K562 (cell line): ENCODE measurements at regions not wholly inside any gene's neighbourhood (a gene's known extent, or its start where the extent isn't known, plus 50 kb on each side); places are given as distances from the start of the nearest gene placed in this dataset.

ENCODE experiments used
- ATAC-seq: fragments of 200-7000 bp; cut with Tn5 transposase; 3 replicates; pipeline ENCODE4 v1.9.1; 2020; ENCODE audit warnings: moderate library complexity
- BruUV-seq: library from RNA; stranded (reverse); fragments of 400-500 nt; replicated peaks from 2 replicates; lab custom pipeline; 2021; lab: Mats Ljungman, UMichigan
- CTCF ChIA-PET: fragments of 300-600 bp; formaldehyde crosslinking; extraction: SDS; loops from one replicate; lab custom pipeline; 2021; ENCODE audit warnings: low intra/inter-chr PET ratio; lab: Yijun Ruan, JAX
- POLR2A ChIA-PET: fragments of 300-600, 350-650 bp; sonication (Branson Sonifier 250); formaldehyde crosslinking; extraction: SDS; loops from one replicate; lab custom pipeline; 2021; ENCODE audit warnings: antibody characterized with exemption, inconsistent platforms; lab: Yijun Ruan, JAX
- DNase-seq, 4 experiments: peaks; one replicate each; pipeline versions ENCODE4 v3.0.0 to v3.0.0-alpha.2; 2011 to 2018; ENCODE audit warnings: low spot score in 3 of 4, mixed read lengths in 3 of 4; ENCODE audit errors: extremely low read depth in 1 of 4
- FAIRE-seq: peaks from 2 replicates; lab custom pipeline; 2011; peaks lifted over from hg19 to GRCh38; lab: Jason Lieb, UNC
- H2AFZ ChIP-seq: 2 replicates; pipeline ENCODE4 v1.6.0; 2011; ENCODE audit warnings: low read depth, low read length, control low read depth, inconsistent platforms
- H3K27ac ChIP-seq: fragments of 200-600 bp; 3 replicates; pipeline ENCODE4 v1.8.0; 2011; ENCODE audit warnings: low read depth, mild to moderate bottlenecking, control low read depth, inconsistent platforms, low read length, moderate library complexity, mixed read lengths; ENCODE audit errors: extremely low read depth
- H3K27me3 ChIP-seq, 2 experiments: fragments of 300-600 bp in 1 of 2; 2 replicates in 1 of 2; 3 replicates in 1 of 2; pipeline versions ENCODE4 v1.6.0 to v1.8.0; 2011; ENCODE audit warnings: inconsistent platforms in 2 of 2, low read length in 2 of 2, mild to moderate bottlenecking in 1 of 2, mixed read lengths in 1 of 2, moderate library complexity in 1 of 2; ENCODE audit not compliant: control insufficient read depth in 2 of 2, insufficient read depth in 2 of 2
- H3K36me3 ChIP-seq: fragments of 300-600 bp; 3 replicates; pipeline ENCODE4 v1.8.0; 2011; ENCODE audit warnings: mild to moderate bottlenecking, low read length, inconsistent platforms; ENCODE audit not compliant: control insufficient read depth, insufficient read depth
- H3K4me1 ChIP-seq, 2 experiments: fragments of 200-600 bp in 1 of 2; replicated peaks in 1 of 2; 2 replicates in 1 of 2; 3 replicates in 1 of 2; pipeline versions ENCODE4 v1.5.1 to v1.8.0; 2011; ENCODE audit warnings: inconsistent platforms in 2 of 2, low read length in 2 of 2, mild to moderate bottlenecking in 1 of 2, mixed read lengths in 1 of 2, moderate library complexity in 1 of 2; ENCODE audit not compliant: control insufficient read depth in 2 of 2, insufficient read depth in 2 of 2
- H3K4me2 ChIP-seq: 2 replicates; pipeline ENCODE4 v1.6.1; 2011; ENCODE audit warnings: low read length, control low read depth, inconsistent platforms, mixed read lengths; ENCODE audit not compliant: insufficient read depth
- H3K4me3 ChIP-seq: fragments of 200-600 bp; sonication (generic), shearing (Covaris generic); 2 replicates; pipeline ENCODE4 v1.5.1; 2016; ENCODE audit warnings: control low read depth, inconsistent platforms
- H3K79me2 ChIP-seq: fragments of 200-600 bp; 3 replicates; pipeline ENCODE4 v1.8.0; 2011; ENCODE audit warnings: low read length, inconsistent platforms; ENCODE audit not compliant: control insufficient read depth, insufficient read depth
- H3K9ac ChIP-seq, 2 experiments: 2 replicates each; pipeline versions ENCODE4 v1.6.0 to v1.6.1; 2011; ENCODE audit warnings: low read depth in 2 of 2, low read length in 2 of 2, control low read depth in 1 of 2, inconsistent platforms in 1 of 2, mild to moderate bottlenecking in 1 of 2, mixed read lengths in 1 of 2; ENCODE audit not compliant: insufficient read depth in 1 of 2
- H3K9me1 ChIP-seq: one replicate; pipeline ENCODE4 v1.6.0; 2011; ENCODE audit warnings: inconsistent platforms, mild to moderate bottlenecking, low read length, moderate library complexity; ENCODE audit not compliant: control insufficient read depth, insufficient read depth
- H3K9me3 ChIP-seq: replicated peaks from 2 replicates; pipeline ENCODE4 v1.5.1; 2011; ENCODE audit warnings: low read depth, low read length, inconsistent platforms; ENCODE audit not compliant: control insufficient read depth, insufficient read depth
- H4K20me1 ChIP-seq: replicated peaks from 2 replicates; pipeline ENCODE4 v1.6.1; 2011; ENCODE audit warnings: low read length, inconsistent platforms, mixed read lengths; ENCODE audit not compliant: control insufficient read depth, insufficient read depth
- ARID1B ChIP-seq: fragments of 450-650 bp; IDR thresholded peaks from 2 replicates; pipeline ENCODE4 v1.6.1; 2016; ENCODE audit warnings: antibody characterized with exemption, mild to moderate bottlenecking, inconsistent platforms
- CBX8 ChIP-seq: fragments of 200-600 bp; sonication (generic); IDR thresholded peaks from 2 replicates; pipeline ENCODE4 v1.6.1; 2012; ENCODE audit warnings: borderline replicate concordance, mixed run types, low read depth, mild to moderate bottlenecking, moderate library complexity, mixed read lengths, low read length, control low read depth, inconsistent platforms; ENCODE audit not compliant: poor library complexity, severe bottlenecking; ENCODE audit errors: extremely low read depth
- HDAC3 ChIP-seq: fragments of 450-650 bp; IDR thresholded peaks from 2 replicates; pipeline ENCODE4 v1.6.1; 2018; ENCODE audit warnings: borderline replicate concordance, mild to moderate bottlenecking, moderate library complexity; ENCODE audit not compliant: partially characterized antibody
- NFATC3 ChIP-seq: fragments of 450-650 bp; IDR thresholded peaks from 2 replicates; pipeline ENCODE4 v1.6.1; 2017; ENCODE audit warnings: mild to moderate bottlenecking
- PHB ChIP-seq: fragments of 250-450 bp; sonication (Bioruptor Pico); IDR thresholded peaks from 2 replicates; pipeline ENCODE4 v1.5.0; 2021
- POLR2B ChIP-seq: fragments of 450-650 bp; IDR thresholded peaks from 2 replicates; pipeline ENCODE4 v1.6.1; 2018; ENCODE audit warnings: low read depth; ENCODE audit not compliant: partially characterized antibody
- RHOXF2B ChIP-seq: fragments of 250-450 bp; sonication (Bioruptor Pico); conservative IDR thresholded peaks from 2 replicates; pipeline ENCODE4 v1.5.1; 2021
- SAFB ChIP-seq: fragments of 200-400 bp; formaldehyde crosslinking; IDR thresholded peaks from 2 replicates; pipeline ENCODE4 v1.6.1; 2017; ENCODE audit warnings: low read depth, low read length, borderline replicate concordance
- TBP ChIP-seq: optimal IDR thresholded peaks from 2 replicates; pipeline ENCODE3; 2011; ENCODE audit warnings: low read depth, low read length, improper control_type of control experiment
- ZBTB1 ChIP-seq: sonication (generic); formaldehyde crosslinking; IDR thresholded peaks from 2 replicates; pipeline ENCODE4 v1.8.1; 2023; ENCODE audit warnings: missing genetic modification reagents, low read depth, mild to moderate bottlenecking, borderline replicate concordance
- ZFP30 ChIP-seq: fragments of 250-450 bp; sonication (Bioruptor Pico); IDR thresholded peaks from 2 replicates; pipeline ENCODE4 v1.8.0; 2022; ENCODE audit warnings: moderate library complexity, mild to moderate bottlenecking, inconsistent platforms, borderline replicate concordance
- ZNF140 ChIP-seq: fragments of 250-450 bp; sonication (Bioruptor Pico); IDR thresholded peaks from 2 replicates; pipeline ENCODE4 v1.8.0; 2021; ENCODE audit warnings: moderate library complexity, mild to moderate bottlenecking, inconsistent platforms
- ZNF324 ChIP-seq: fragments of 250-450 bp; sonication (Bioruptor Pico); IDR thresholded peaks from 2 replicates; pipeline ENCODE4 v1.4.0; 2020; ENCODE audit warnings: mild to moderate bottlenecking
- ZNF511 ChIP-seq: sonication (generic); formaldehyde crosslinking; IDR thresholded peaks from 2 replicates; pipeline ENCODE4 v1.8.0; 2022; ENCODE audit warnings: mild to moderate bottlenecking, missing genetic modification reagents
- ZNF589 ChIP-seq: fragments of 200-800 bp; sonication (Bioruptor generic); IDR thresholded peaks from 2 replicates; pipeline ENCODE4 v1.6.1; 2016; ENCODE audit warnings: low read depth, missing genetic modification characterization, missing compliant biosample characterization
- ZNF79 ChIP-seq: fragments of 250-450 bp; sonication (Bioruptor Pico); IDR thresholded peaks from 2 replicates; pipeline ENCODE4 v1.4.0; 2020; ENCODE audit warnings: low read depth, mild to moderate bottlenecking, moderate library complexity
- ZSCAN32 ChIP-seq: fragments of 450-650 bp; formaldehyde crosslinking; IDR thresholded peaks from 2 replicates; pipeline ENCODE4 v1.4.0; 2020; ENCODE audit warnings: mild to moderate bottlenecking, moderate library complexity
- WGBS: fragments of 100-300 bp; shearing (Covaris generic); methylation state at CpG from one replicate; pipeline ENCODE4 v1.1.6; 2016; ENCODE audit warnings: low coverage, mixed read lengths; ENCODE audit not compliant: insufficient coverage; ENCODE audit errors: missing lambda C conversion rate; 5-methylcytosine and 5-hydroxymethylcytosine counted together
- in situ Hi-C: fragments of 300-500 bp; cut with MboI; formaldehyde crosslinking; loops from 4 replicates; pipeline ENCODE4 v1.15.0; 2018; ENCODE audit warnings: inconsistent platforms, mixed read lengths
- intact Hi-C: fragments of 100-400 bp; cut with micrococcal nuclease; formaldehyde crosslinking; loops from 2 replicates; pipeline ENCODE4 v1.14.2; 2022
- TF ChIP-seq, protein P1 (sequence below): fragments of 200-800 bp; sonication (Bioruptor generic); IDR thresholded peaks from 2 replicates; pipeline ENCODE4 v1.6.1; 2016; ENCODE audit warnings: missing genetic modification characterization, missing compliant biosample characterization

DNA sequence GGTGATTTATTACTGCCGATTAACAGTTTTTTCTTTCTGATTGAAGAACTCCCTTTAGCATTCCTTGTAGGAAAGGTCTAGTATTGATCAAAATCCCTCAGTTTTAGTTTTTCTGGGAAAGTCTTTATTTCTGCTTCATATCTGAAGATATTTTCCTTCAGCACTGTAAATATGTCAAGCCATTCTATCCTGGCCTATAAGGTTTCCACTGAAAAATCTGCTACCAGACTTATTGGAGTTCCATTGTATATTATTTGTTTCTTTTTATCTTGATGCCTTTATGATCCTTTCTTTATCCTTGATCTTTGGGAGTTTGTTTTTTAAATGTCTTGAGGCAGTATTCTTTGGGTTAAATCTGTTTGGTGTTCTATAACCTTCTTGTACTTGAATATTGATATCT is 55.0 kb upstream of the TMTC1 start:
- 0% methylated on average over 1 of the region's 1 CpG for WGBS
- Histone ChIP-seq H3K27ac (no peak overlapping the region), H4K20me1 (no peaks in the 10 kb centered on the region), H3K9me1 (no peaks in the 10 kb centered on the region), H3K4me3 (no peak overlapping the region), H3K79me2 (no peaks in the 10 kb centered on the region), H3K27me3 (no peaks in the 10 kb centered on the region), H3K9me3 (no peaks in the 10 kb centered on the region; the same call in 1 of the 2 replicates), H2AFZ (no peak overlapping the region), H3K4me2 (no peak overlapping the region), H3K36me3 (no peaks in the 10 kb centered on the region), H3K4me1 (no peaks in the 10 kb centered on the region), H3K9ac (no peak overlapping the region)
- no peak for FAIRE-seq
- BruUV-seq: no TSS peak
- intact Hi-C loops: no loop called here
- ATAC-seq: no peak
- CTCF ChIA-PET: no interaction called here
- POLR2A ChIA-PET: no interaction called here
- DNase-seq: no peak
- no peak for TF ChIP-seq PHB
- no peak for TF ChIP-seq RHOXF2B (CRISPR knock-in tag)
- TF ChIP-seq ZBTB1 (CRISPR knock-in tag): no peak
- TF ChIP-seq, protein P1, sequence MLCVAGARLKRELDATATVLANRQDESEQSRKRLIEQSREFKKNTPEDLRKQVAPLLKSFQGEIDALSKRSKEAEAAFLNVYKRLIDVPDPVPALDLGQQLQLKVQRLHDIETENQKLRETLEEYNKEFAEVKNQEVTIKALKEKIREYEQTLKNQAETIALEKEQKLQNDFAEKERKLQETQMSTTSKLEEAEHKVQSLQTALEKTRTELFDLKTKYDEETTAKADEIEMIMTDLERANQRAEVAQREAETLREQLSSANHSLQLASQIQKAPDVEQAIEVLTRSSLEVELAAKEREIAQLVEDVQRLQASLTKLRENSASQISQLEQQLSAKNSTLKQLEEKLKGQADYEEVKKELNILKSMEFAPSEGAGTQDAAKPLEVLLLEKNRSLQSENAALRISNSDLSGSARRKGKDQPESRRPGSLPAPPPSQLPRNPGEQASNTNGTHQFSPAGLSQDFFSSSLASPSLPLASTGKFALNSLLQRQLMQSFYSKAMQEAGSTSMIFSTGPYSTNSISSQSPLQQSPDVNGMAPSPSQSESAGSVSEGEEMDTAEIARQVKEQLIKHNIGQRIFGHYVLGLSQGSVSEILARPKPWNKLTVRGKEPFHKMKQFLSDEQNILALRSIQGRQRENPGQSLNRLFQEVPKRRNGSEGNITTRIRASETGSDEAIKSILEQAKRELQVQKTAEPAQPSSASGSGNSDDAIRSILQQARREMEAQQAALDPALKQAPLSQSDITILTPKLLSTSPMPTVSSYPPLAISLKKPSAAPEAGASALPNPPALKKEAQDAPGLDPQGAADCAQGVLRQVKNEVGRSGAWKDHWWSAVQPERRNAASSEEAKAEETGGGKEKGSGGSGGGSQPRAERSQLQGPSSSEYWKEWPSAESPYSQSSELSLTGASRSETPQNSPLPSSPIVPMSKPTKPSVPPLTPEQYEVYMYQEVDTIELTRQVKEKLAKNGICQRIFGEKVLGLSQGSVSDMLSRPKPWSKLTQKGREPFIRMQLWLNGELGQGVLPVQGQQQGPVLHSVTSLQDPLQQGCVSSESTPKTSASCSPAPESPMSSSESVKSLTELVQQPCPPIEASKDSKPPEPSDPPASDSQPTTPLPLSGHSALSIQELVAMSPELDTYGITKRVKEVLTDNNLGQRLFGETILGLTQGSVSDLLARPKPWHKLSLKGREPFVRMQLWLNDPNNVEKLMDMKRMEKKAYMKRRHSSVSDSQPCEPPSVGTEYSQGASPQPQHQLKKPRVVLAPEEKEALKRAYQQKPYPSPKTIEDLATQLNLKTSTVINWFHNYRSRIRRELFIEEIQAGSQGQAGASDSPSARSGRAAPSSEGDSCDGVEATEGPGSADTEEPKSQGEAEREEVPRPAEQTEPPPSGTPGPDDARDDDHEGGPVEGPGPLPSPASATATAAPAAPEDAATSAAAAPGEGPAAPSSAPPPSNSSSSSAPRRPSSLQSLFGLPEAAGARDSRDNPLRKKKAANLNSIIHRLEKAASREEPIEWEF (CRISPR knock-in tag): no peak
- no peak for TF ChIP-seq POLR2B
- TF ChIP-seq TBP: no peak
- TF ChIP-seq ZNF324 (CRISPR knock-in tag): no peak
- no peak for TF ChIP-seq ZNF589
- no peak for TF ChIP-seq ARID1B
- TF ChIP-seq ZNF140 (CRISPR knock-in tag): no peak
- no peak for TF ChIP-seq HDAC3
- TF ChIP-seq CBX8: no peak
- no peak for TF ChIP-seq ZSCAN32 (CRISPR knock-in tag)
- no peak for TF ChIP-seq SAFB
- no peak for TF ChIP-seq NFATC3
- no peak for TF ChIP-seq ZFP30
- no peak for TF ChIP-seq ZNF79 (CRISPR knock-in tag)
- TF ChIP-seq ZNF511: no peak
- in situ Hi-C loops: no loop called here
